ENCODE measurements at regions not wholly inside any gene's neighbourhood (a gene's known extent, or its start where the extent isn't known, plus 50 kb on each side); places are given as distances from the start of the nearest gene placed in this dataset.
"Not testable (repeated sequence)": the region's sequence is repeated elsewhere in the genome, so short reads cannot be mapped to it uniquely, and the experiment has no call there.

- ChIA-PET CTCF (no interaction called here), POLR2A (no interaction called here)
- no peak for DNase-seq (ENCODE audit: extremely low spot score)
- TF ChIP-seq ARNT (IDR thresholded peaks at IDR 0.05), result no peak
- no peak for TF ChIP-seq HDGF (IDR thresholded peaks at IDR 0.05; ENCODE audit: borderline replicate concordance)
Measured at GRCh38 chr10:121268863-121269432, 329.3 kb downstream of the FGFR2 start.

GRCh38 chr10:121270906-121271305 is 327.3 kb downstream of the FGFR2 start:
- CTCF ChIA-PET, result no interaction called here
- no peak for DNase-seq (ENCODE audit: extremely low spot score)
- TF ChIP-seq L3MBTL2 (conservative IDR thresholded peaks at IDR 0.05) (no peak), ARNT (IDR thresholded peaks at IDR 0.05) (no peak), PKNOX1 (IDR thresholded peaks at IDR 0.05) (no peak), HDGF (IDR thresholded peaks at IDR 0.05; ENCODE audit: borderline replicate concordance) (no peak), NFRKB (IDR thresholded peaks at IDR 0.05) (no peak), BHLHE40 (IDR thresholded peaks at IDR 0.05; ENCODE audit: borderline replicate concordance) (no peak), LEF1 (IDR thresholded peaks at IDR 0.05; ENCODE audit: borderline replicate concordance) (no peak), FOXA1 (IDR thresholded peaks at IDR 0.05) (no peak), ELF4 (IDR thresholded peaks at IDR 0.05) (no peak), SP1 (IDR thresholded peaks at IDR 0.05) (no peak), FOXK2 (IDR thresholded peaks at IDR 0.05) (no peak), SUZ12 (IDR thresholded peaks at IDR 0.05) (no peak), ZNF384 (IDR thresholded peaks at IDR 0.05) (no peak), FOXM1 (IDR thresholded peaks at IDR 0.05; ENCODE audit: borderline replicate concordance) (no peak), CTBP1 (IDR thresholded peaks at IDR 0.05; ENCODE audit: borderline replicate concordance) (no peak), TARDBP (IDR thresholded peaks at IDR 0.05) (no peak)
- POLR2A ChIA-PET, result no interaction called here

GRCh38 chr10:121276046-121276445 is 322.2 kb downstream of the FGFR2 start:
- TF ChIP-seq BHLHE40 (IDR thresholded peaks at IDR 0.05; ENCODE audit: borderline replicate concordance) (no peak), FOXM1 (IDR thresholded peaks at IDR 0.05; ENCODE audit: borderline replicate concordance) (no peak), ARNT (IDR thresholded peaks at IDR 0.05) (no peak), LEF1 (IDR thresholded peaks at IDR 0.05; ENCODE audit: borderline replicate concordance) (no peak)
- CTCF ChIA-PET, result no interaction called here
- POLR2A ChIA-PET, result no interaction called here
- no peak for DNase-seq (ENCODE audit: extremely low spot score)

- POLR2A ChIA-PET, result no interaction called here
Measured at GRCh38 chr10:121276822-121277221, 321.4 kb downstream of the FGFR2 start.

GRCh38 chr10:121278386-121278785 is 319.9 kb downstream of the FGFR2 start:
- DNase-seq (ENCODE audit: extremely low spot score); CTCF ChIA-PET; POLR2A ChIA-PET: not testable (repeated sequence)

More at GRCh38 chr10:121276822-121277221, 321.4 kb downstream of the FGFR2 start:
- no peak for DNase-seq (ENCODE audit: extremely low spot score)
- TF ChIP-seq TARDBP (IDR thresholded peaks at IDR 0.05), result no peak
- no peak for TF ChIP-seq SUZ12 (IDR thresholded peaks at IDR 0.05)
- no peak for TF ChIP-seq LEF1 (IDR thresholded peaks at IDR 0.05; ENCODE audit: borderline replicate concordance)
- no peak for TF ChIP-seq PKNOX1 (IDR thresholded peaks at IDR 0.05)
- TF ChIP-seq NFRKB (IDR thresholded peaks at IDR 0.05), result no peak
- TF ChIP-seq ELF4 (IDR thresholded peaks at IDR 0.05), result no peak
- TF ChIP-seq CTBP1 (IDR thresholded peaks at IDR 0.05; ENCODE audit: borderline replicate concordance), result no peak
- no peak for TF ChIP-seq SP1 (IDR thresholded peaks at IDR 0.05)
- TF ChIP-seq BHLHE40 (IDR thresholded peaks at IDR 0.05; ENCODE audit: borderline replicate concordance), result no peak
- TF ChIP-seq ARNT (IDR thresholded peaks at IDR 0.05), result no peak
- TF ChIP-seq HDGF (IDR thresholded peaks at IDR 0.05; ENCODE audit: borderline replicate concordance), result no peak
- TF ChIP-seq L3MBTL2 (conservative IDR thresholded peaks at IDR 0.05), result no peak
- no peak for TF ChIP-seq ZNF384 (IDR thresholded peaks at IDR 0.05)
- TF ChIP-seq FOXM1 (IDR thresholded peaks at IDR 0.05; ENCODE audit: borderline replicate concordance), result no peak
- no peak for TF ChIP-seq FOXA1 (IDR thresholded peaks at IDR 0.05)
- TF ChIP-seq FOXK2 (IDR thresholded peaks at IDR 0.05), result no peak
- CTCF ChIA-PET, result no interaction called here

GRCh38 chr10:121281576-121281975 is 316.7 kb downstream of the FGFR2 start:
- no peak for TF ChIP-seq BHLHE40 (IDR thresholded peaks at IDR 0.05; ENCODE audit: borderline replicate concordance)
- no peak for TF ChIP-seq HDGF (IDR thresholded peaks at IDR 0.05; ENCODE audit: borderline replicate concordance)
- TF ChIP-seq ARNT (IDR thresholded peaks at IDR 0.05), result no peak
- no peak for TF ChIP-seq SP1 (IDR thresholded peaks at IDR 0.05)
- no peak for TF ChIP-seq ELF4 (IDR thresholded peaks at IDR 0.05)
- TF ChIP-seq CTBP1 (IDR thresholded peaks at IDR 0.05; ENCODE audit: borderline replicate concordance), result no peak
- TF ChIP-seq ZNF384 (IDR thresholded peaks at IDR 0.05), result no peak
- TF ChIP-seq SUZ12 (IDR thresholded peaks at IDR 0.05), result no peak
- no peak for TF ChIP-seq LEF1 (IDR thresholded peaks at IDR 0.05; ENCODE audit: borderline replicate concordance)
- no peak for TF ChIP-seq NFRKB (IDR thresholded peaks at IDR 0.05)
- POLR2A ChIA-PET, result no interaction called here
- CTCF ChIA-PET, result no interaction called here
- DNase-seq (ENCODE audit: extremely low spot score), result no peak

- ChIA-PET CTCF (no interaction called here), POLR2A (no interaction called here)
- TF ChIP-seq PKNOX1 (IDR thresholded peaks at IDR 0.05) (no peak), SUZ12 (IDR thresholded peaks at IDR 0.05) (no peak), TARDBP (IDR thresholded peaks at IDR 0.05) (no peak), ZNF384 (IDR thresholded peaks at IDR 0.05) (no peak), L3MBTL2 (conservative IDR thresholded peaks at IDR 0.05) (no peak), FOXM1 (IDR thresholded peaks at IDR 0.05; ENCODE audit: borderline replicate concordance) (no peak), NFRKB (IDR thresholded peaks at IDR 0.05) (no peak), LEF1 (IDR thresholded peaks at IDR 0.05; ENCODE audit: borderline replicate concordance) (no peak)
- DNase-seq (ENCODE audit: extremely low spot score), result no peak
Measured at GRCh38 chr10:121282264-121282663, 316.0 kb downstream of the FGFR2 start.

All from HEK293T (cell line).